HG03378 (cell line): ENCODE measurements at regions not wholly inside any gene's neighbourhood (a gene's known extent, or its start where the extent isn't known, plus 50 kb on each side); places are given as distances from the start of the nearest gene placed in this dataset.
"Not testable (repeated sequence)": the region's sequence is repeated elsewhere in the genome, so short reads cannot be mapped to it uniquely, and the experiment has no call there.

ENCODE experiments used
- ATAC-seq: cut with Tn5 transposase; IDR thresholded peaks from one replicate; pipeline ENCODE4 v1.9.1; 2021; ENCODE audit warnings: mild to moderate bottlenecking, moderate library complexity; ENCODE audit not compliant: unreplicated experiment

- not testable (repeated sequence) for ATAC-seq
Observed at GRCh38 chr11:14573539-14574057, 53.4 kb upstream of the PSMA1 start.

GRCh38 chr11:14577292-14577691 lies 57.1 kb upstream of the PSMA1 start:
- no peak for ATAC-seq

GRCh38 chr11:14577835-14578529 lies 57.8 kb upstream of the PSMA1 start:
- peak; percentile 3 for ATAC-seq

- peak; percentile 99 for ATAC-seq
Observed at GRCh38 chr11:14578541-14578956, 58.4 kb upstream of the PSMA1 start.

GRCh38 chr11:14579646-14580045 lies 59.5 kb upstream of the PSMA1 start:
- ATAC-seq, result no peak

GRCh38 chr11:14582793-14583192 lies 60.8 kb upstream of the PDE3B start:
- no peak for ATAC-seq

- no peak for ATAC-seq
Observed at GRCh38 chr11:14583252-14584034, 60.2 kb upstream of the PDE3B start.

- ATAC-seq, result no peak
Observed at GRCh38 chr11:14584035-14584363, 59.6 kb upstream of the PDE3B start.

GRCh38 chr11:14584595-14584994 lies 59.0 kb upstream of the PDE3B start:
- ATAC-seq, result no peak

GRCh38 chr11:14585438-14585837 lies 58.2 kb upstream of the PDE3B start:
- no peak for ATAC-seq

GRCh38 chr11:14587258-14587657 lies 56.3 kb upstream of the PDE3B start:
- ATAC-seq, result no peak

GRCh38 chr11:14588681-14589080 lies 54.9 kb upstream of the PDE3B start:
- ATAC-seq, result no peak

- no peak for ATAC-seq
Observed at GRCh38 chr11:14589421-14589820, 54.2 kb upstream of the PDE3B start.

GRCh38 chr11:14591046-14591445 lies 52.6 kb upstream of the PDE3B start:
- not testable (repeated sequence) for ATAC-seq

GRCh38 chr11:14593671-14594070 lies 49.9 kb upstream of the PDE3B start:
- ATAC-seq, result no peak
